ENCODE measurements at regions not wholly inside any gene's neighbourhood (a gene's known extent, or its start where the extent isn't known, plus 50 kb on each side); places are given as distances from the start of the nearest gene placed in this dataset.

GRCh38 chr2:176692533-176692932 lies 423.3 kb downstream of the MTX2 start:
- TF ChIP-seq CTCF (IDR thresholded peaks at IDR 0.05; ENCODE audit: low read depth, low read length, missing control alignments) = no peak
- in situ Hi-C loops (cut with HindIII; ENCODE audit: low sequenced_read_pairs) = no loop called here
- DNase-seq (ENCODE audit: low read depth) = no peak

GRCh38 chr2:176699098-176699497 lies 429.9 kb downstream of the MTX2 start:
- no peak for TF ChIP-seq CTCF (IDR thresholded peaks at IDR 0.05; ENCODE audit: low read depth, low read length, missing control alignments)
- no peak for DNase-seq (ENCODE audit: low read depth)
- in situ Hi-C loops (cut with HindIII; ENCODE audit: low sequenced_read_pairs) = loop anchor here (5.0 kb wide), 1 partner anchor 103 kb away; no protein-coding TSS in a partner anchor
- no peak overlapping the region for H3K4me3 ChIP-seq (ENCODE audit: low read depth, low read length)

More at GRCh38 chr2:176692533-176692932, 423.3 kb downstream of the MTX2 start:
- H3K4me3 ChIP-seq (ENCODE audit: low read depth, low read length) = no peak overlapping the region

DNA sequence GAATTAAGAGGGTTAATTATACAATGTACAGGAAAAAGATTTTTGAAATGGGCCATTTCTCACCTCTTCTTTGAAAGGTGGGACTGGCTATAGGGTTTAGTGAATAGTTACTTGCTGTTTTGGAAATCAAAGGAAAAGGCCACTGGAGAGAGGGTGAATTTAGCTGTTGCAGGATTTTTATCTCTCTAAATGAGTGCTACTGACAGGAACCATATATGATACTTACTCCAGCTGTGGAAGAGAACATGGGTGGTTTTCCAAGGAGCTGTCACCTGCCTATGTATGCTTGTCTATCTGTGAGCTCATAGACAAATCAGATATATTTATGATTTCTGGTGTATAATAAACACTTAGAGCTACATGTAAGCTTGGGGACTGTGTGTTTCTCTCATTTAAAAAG lies 430.4 kb downstream of the MTX2 start:
- TF ChIP-seq CTCF (IDR thresholded peaks at IDR 0.05; ENCODE audit: low read depth, low read length, missing control alignments) = no peak
- H3K4me3 ChIP-seq (ENCODE audit: low read depth, low read length) = no peak overlapping the region
- DNase-seq (ENCODE audit: low read depth) = no peak
- in situ Hi-C loops (cut with HindIII; ENCODE audit: low sequenced_read_pairs) = loop anchor here (5.0 kb wide), 1 partner anchor 103 kb away; no protein-coding TSS in a partner anchor

GRCh38 chr2:176702131-176702530 lies 432.9 kb downstream of the MTX2 start:
- in situ Hi-C loops (cut with HindIII; ENCODE audit: low sequenced_read_pairs) = no loop called here
- no peak for TF ChIP-seq CTCF (IDR thresholded peaks at IDR 0.05; ENCODE audit: low read depth, low read length, missing control alignments)
- no peak overlapping the region for H3K4me3 ChIP-seq (ENCODE audit: low read depth, low read length)
- DNase-seq (ENCODE audit: low read depth) = no peak

GRCh38 chr2:176704282-176704858 lies 435.1 kb downstream of the MTX2 start:
- TF ChIP-seq CTCF (IDR thresholded peaks at IDR 0.05; ENCODE audit: low read depth, low read length, missing control alignments) = no peak
- no peak for DNase-seq (ENCODE audit: low read depth)
- in situ Hi-C loops (cut with HindIII; ENCODE audit: low sequenced_read_pairs) = no loop called here
- no peak overlapping the region for H3K4me3 ChIP-seq (ENCODE audit: low read depth, low read length)

- TF ChIP-seq CTCF (IDR thresholded peaks at IDR 0.05; ENCODE audit: low read depth, low read length, missing control alignments) = no peak
- in situ Hi-C loops (cut with HindIII; ENCODE audit: low sequenced_read_pairs) = no loop called here
- no peak overlapping the region for H3K4me3 ChIP-seq (ENCODE audit: low read depth, low read length)
- peak; percentile 27 for DNase-seq (ENCODE audit: low read depth)
These were observed 440.1 kb downstream of the MTX2 start for GRCh38 chr2:176709149-176709951.

All from astrocyte of the cerebellum (primary cell).